ENCODE measurements at regions not wholly inside any gene's neighbourhood (a gene's known extent, or its start where the extent isn't known, plus 50 kb on each side); places are given as distances from the start of the nearest gene placed in this dataset.

DNA sequence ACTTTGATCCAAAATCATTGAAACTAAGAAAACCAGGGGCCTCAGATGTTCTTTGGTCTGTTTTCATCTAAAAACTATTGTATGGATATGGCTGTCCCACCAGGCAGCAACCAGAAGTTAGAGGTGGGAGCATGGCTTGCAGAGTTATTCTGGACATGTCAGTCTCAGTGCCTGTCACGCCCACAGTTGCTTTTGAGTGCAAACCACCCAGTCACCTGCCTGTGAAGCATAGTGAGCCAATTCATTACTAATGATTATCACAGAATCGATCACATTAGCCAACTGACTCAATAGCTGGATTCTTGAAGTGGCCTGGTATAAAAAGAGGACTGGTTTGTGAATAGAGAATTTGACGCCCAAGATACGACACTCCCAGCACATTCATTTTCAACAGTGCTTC is 104.2 kb upstream of the SORBS2 start:
- H3K36me3 ChIP-seq (ENCODE audit: control insufficient read depth in 2 of 2, extremely low read depth in 1 of 2, insufficient read depth in 2 of 2, low read length in 2 of 2): no peaks in the 10 kb centered on the region
- DNase-seq (ENCODE audit: low read depth, low spot score): no peak
- dilution Hi-C loops (cut with MboI; ENCODE audit: extremely low pct_ligation_motif_present, low sequenced_read_pairs): no loop called here
- no peak for TF ChIP-seq EZH2 (IDR thresholded peaks at IDR 0.05; ENCODE audit: low read length)
- TF ChIP-seq, protein P1, sequence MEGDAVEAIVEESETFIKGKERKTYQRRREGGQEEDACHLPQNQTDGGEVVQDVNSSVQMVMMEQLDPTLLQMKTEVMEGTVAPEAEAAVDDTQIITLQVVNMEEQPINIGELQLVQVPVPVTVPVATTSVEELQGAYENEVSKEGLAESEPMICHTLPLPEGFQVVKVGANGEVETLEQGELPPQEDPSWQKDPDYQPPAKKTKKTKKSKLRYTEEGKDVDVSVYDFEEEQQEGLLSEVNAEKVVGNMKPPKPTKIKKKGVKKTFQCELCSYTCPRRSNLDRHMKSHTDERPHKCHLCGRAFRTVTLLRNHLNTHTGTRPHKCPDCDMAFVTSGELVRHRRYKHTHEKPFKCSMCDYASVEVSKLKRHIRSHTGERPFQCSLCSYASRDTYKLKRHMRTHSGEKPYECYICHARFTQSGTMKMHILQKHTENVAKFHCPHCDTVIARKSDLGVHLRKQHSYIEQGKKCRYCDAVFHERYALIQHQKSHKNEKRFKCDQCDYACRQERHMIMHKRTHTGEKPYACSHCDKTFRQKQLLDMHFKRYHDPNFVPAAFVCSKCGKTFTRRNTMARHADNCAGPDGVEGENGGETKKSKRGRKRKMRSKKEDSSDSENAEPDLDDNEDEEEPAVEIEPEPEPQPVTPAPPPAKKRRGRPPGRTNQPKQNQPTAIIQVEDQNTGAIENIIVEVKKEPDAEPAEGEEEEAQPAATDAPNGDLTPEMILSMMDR (optimal IDR thresholded peaks at IDR 0.05 in 1 of 3, IDR thresholded peaks at IDR 0.05 in 1 of 3, conservative IDR thresholded peaks at IDR 0.05 in 1 of 3; ENCODE audit: extremely low read depth in 1 of 3, insufficient read depth in 2 of 3, low read length in 3 of 3): no peak
- no peaks in the 10 kb centered on the region for H3K9me1 ChIP-seq (ENCODE audit: control insufficient read depth, extremely low read depth, insufficient read depth, low read length)
- FAIRE-seq: no peak
- H3K79me2 ChIP-seq (ENCODE audit: control insufficient read depth, insufficient read depth, low read length): no peaks in the 10 kb centered on the region
- H3K27ac ChIP-seq (ENCODE audit: control insufficient read depth, insufficient read depth, low read length): no peak overlapping the region
- H3K9me3 ChIP-seq (ENCODE audit: control insufficient read depth, low read depth, low read length): no peaks in the 10 kb centered on the region
- H3K4me1 ChIP-seq (ENCODE audit: control insufficient read depth, extremely low read depth, insufficient read depth, low read length): no peaks in the 10 kb centered on the region
- no peak overlapping the region for H3K4me2 ChIP-seq (ENCODE audit: control insufficient read depth, extremely low read depth, insufficient read depth, low read depth, low read length)
- no peak overlapping the region for H2AFZ ChIP-seq (ENCODE audit: control insufficient read depth, low read length)
- H3K4me3 ChIP-seq (ENCODE audit: control insufficient read depth in 2 of 3, extremely low read depth in 1 of 3, insufficient read depth in 2 of 3, low read depth in 1 of 3, low read length in 3 of 3): no peak overlapping the region
- H4K20me1 ChIP-seq (ENCODE audit: control insufficient read depth, extremely low read depth, insufficient read depth, low read length): no peaks in the 10 kb centered on the region
- no peaks in the 10 kb centered on the region for H3K27me3 ChIP-seq (ENCODE audit: control insufficient read depth, extremely low read depth, insufficient read depth, low read length)
- H3K9ac ChIP-seq (ENCODE audit: control insufficient read depth, extremely low read depth, insufficient read depth, low read length): no peak overlapping the region

DNA sequence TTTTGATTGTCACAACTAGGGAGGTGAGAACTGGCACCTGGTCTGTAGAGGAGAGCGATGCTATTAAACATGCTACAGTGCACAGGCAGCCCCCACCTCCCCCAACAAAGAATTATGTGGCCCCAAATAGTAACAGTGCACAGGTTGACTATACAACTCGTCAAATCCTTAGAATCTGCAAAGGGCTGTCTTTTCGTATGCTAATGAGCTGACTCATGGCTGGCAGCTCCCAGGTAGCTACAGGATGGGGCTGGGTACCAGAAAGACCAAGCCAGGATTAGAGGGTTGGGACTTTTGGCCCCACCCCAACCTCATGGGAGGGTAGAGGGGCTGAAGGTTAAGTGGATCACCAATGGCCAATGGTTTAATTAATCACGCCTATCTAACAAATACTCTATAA is 104.7 kb upstream of the SORBS2 start:
- H3K36me3 ChIP-seq (ENCODE audit: control insufficient read depth in 2 of 2, extremely low read depth in 1 of 2, insufficient read depth in 2 of 2, low read length in 2 of 2): no peaks in the 10 kb centered on the region
- no peaks in the 10 kb centered on the region for H3K4me1 ChIP-seq (ENCODE audit: control insufficient read depth, extremely low read depth, insufficient read depth, low read length)
- H3K9ac ChIP-seq (ENCODE audit: control insufficient read depth, extremely low read depth, insufficient read depth, low read length): no peak overlapping the region
- no peak overlapping the region for H2AFZ ChIP-seq (ENCODE audit: control insufficient read depth, low read length)
- H3K9me1 ChIP-seq (ENCODE audit: control insufficient read depth, extremely low read depth, insufficient read depth, low read length): no peaks in the 10 kb centered on the region
- H3K79me2 ChIP-seq (ENCODE audit: control insufficient read depth, insufficient read depth, low read length): no peaks in the 10 kb centered on the region
- H3K27ac ChIP-seq (ENCODE audit: control insufficient read depth, insufficient read depth, low read length): no peak overlapping the region
- no peak for FAIRE-seq
- dilution Hi-C loops (cut with MboI; ENCODE audit: extremely low pct_ligation_motif_present, low sequenced_read_pairs): no loop called here
- no peak for DNase-seq (ENCODE audit: low read depth, low spot score)
- H3K9me3 ChIP-seq (ENCODE audit: control insufficient read depth, low read depth, low read length): no peaks in the 10 kb centered on the region
- H4K20me1 ChIP-seq (ENCODE audit: control insufficient read depth, extremely low read depth, insufficient read depth, low read length): no peaks in the 10 kb centered on the region
- H3K27me3 ChIP-seq (ENCODE audit: control insufficient read depth, extremely low read depth, insufficient read depth, low read length): no peaks in the 10 kb centered on the region
- H3K4me2 ChIP-seq (ENCODE audit: control insufficient read depth, extremely low read depth, insufficient read depth, low read depth, low read length): no peak overlapping the region
- H3K4me3 ChIP-seq (ENCODE audit: control insufficient read depth in 2 of 3, extremely low read depth in 1 of 3, insufficient read depth in 2 of 3, low read depth in 1 of 3, low read length in 3 of 3): no peak overlapping the region
- no peak for TF ChIP-seq EZH2 (IDR thresholded peaks at IDR 0.05; ENCODE audit: low read length)
- TF ChIP-seq, protein P1 (optimal IDR thresholded peaks at IDR 0.05 in 1 of 3, IDR thresholded peaks at IDR 0.05 in 1 of 3, conservative IDR thresholded peaks at IDR 0.05 in 1 of 3; ENCODE audit: extremely low read depth in 1 of 3, insufficient read depth in 2 of 3, low read length in 3 of 3): no peak
